ENCODE measurements at regions not wholly inside any gene's neighbourhood (a gene's known extent, or its start where the extent isn't known, plus 50 kb on each side); places are given as distances from the start of the nearest gene placed in this dataset.

DNA sequence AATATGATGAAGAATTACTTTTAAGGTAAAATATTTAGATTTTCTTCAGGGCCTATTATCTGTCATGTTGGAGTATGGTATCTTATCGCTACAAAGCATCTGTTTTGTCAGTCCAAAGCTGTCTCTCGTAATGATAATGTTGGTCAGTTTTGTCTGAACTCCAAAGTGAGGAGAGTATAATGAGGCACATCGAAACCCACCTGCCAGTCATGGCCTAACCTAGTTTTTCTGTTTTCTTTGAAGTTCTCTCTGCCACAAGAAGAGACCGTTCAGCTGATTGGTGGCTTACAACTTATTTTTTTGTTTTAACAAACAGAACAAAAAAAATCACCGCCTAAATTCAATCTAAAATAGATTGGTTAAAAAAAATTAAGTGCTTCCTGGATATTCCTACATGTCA is 1387.9 kb downstream of the RPIA start:
- H2AK5ac ChIP-seq (ENCODE audit: low read depth, low read length): no peak overlapping the region
- H3K9me3 ChIP-seq (ENCODE audit: control insufficient read depth, insufficient read depth, low read length): peaks cover 4% of the 10 kb centered on the region; the same call in 1 of the 2 replicates
- no peaks in the 10 kb centered on the region for H3K9me1 ChIP-seq (ENCODE audit: insufficient read depth, low read length)
- no peak overlapping the region for H2BK15ac ChIP-seq (ENCODE audit: low read depth, low read length)
- no peak overlapping the region for H3K9ac ChIP-seq (ENCODE audit: low read depth, low read length)
- H3K4me2 ChIP-seq (ENCODE audit: low read depth, low read length): no peak overlapping the region
- H2BK20ac ChIP-seq (ENCODE audit: low read depth, low read length): no peak overlapping the region
- H2BK5ac ChIP-seq (ENCODE audit: low read depth, low read length, poor library complexity, severe bottlenecking): no peak overlapping the region
- no peaks in the 10 kb centered on the region for H3K27me3 ChIP-seq (ENCODE audit: control insufficient read depth, insufficient read depth, low read length)
- dilution Hi-C loops (cut with HindIII; ENCODE audit: low sequenced_read_pairs, unreplicated experiment) (no loop called here), intact Hi-C loops (cut with micrococcal nuclease) (no loop called here), in situ Hi-C loops (cut with MboI; ENCODE audit: low sequenced_read_pairs) (no loop called here)
- no peak overlapping the region for H3K4ac ChIP-seq (ENCODE audit: low read depth, low read length)
- ATAC-seq (ENCODE audit: low read depth) (no peak), DNase-seq (no peak)
- H3K4me1 ChIP-seq (ENCODE audit: control insufficient read depth, insufficient read depth, low read length): no peaks in the 10 kb centered on the region
- no peak overlapping the region for H2AFZ ChIP-seq (replicated peaks; ENCODE audit: low read length, poor library complexity)
- no peak overlapping the region for H4K8ac ChIP-seq (ENCODE audit: low read depth in 2 of 2, low read length in 2 of 2)
- ChIA-PET POLR2A (ENCODE audit: unreplicated experiment) (no interaction called here), CTCF (interaction anchor here (0.6 kb wide), 1 partner anchor 10 kb away, joined by 5 read pairs; no protein-coding TSS in a partner anchor)
- no peak overlapping the region for H3K18ac ChIP-seq (ENCODE audit: low read depth, low read length)
- H3K23ac ChIP-seq (ENCODE audit: low read depth, low read length): no peak overlapping the region
- H3K56ac ChIP-seq (ENCODE audit: extremely low read depth, insufficient read depth, low read length): no peak overlapping the region
- H4K91ac ChIP-seq (ENCODE audit: insufficient read depth, low read depth, low read length): no peak overlapping the region
- H3K14ac ChIP-seq (replicated peaks; ENCODE audit: low read depth, low read length): no peak overlapping the region
- no peak overlapping the region for H3K4me3 ChIP-seq (ENCODE audit: insufficient read depth, low read depth, low read length)
- no peaks in the 10 kb centered on the region for H3K36me3 ChIP-seq (ENCODE audit: control insufficient read depth, insufficient read depth, low read length)
- no peak overlapping the region for H2BK120ac ChIP-seq (ENCODE audit: low read depth, low read length)
- no peak overlapping the region for H2AK9ac ChIP-seq (replicated peaks; ENCODE audit: low read depth, low read length, poor library complexity)
- H4K20me1 ChIP-seq (ENCODE audit: insufficient read depth, low read length): no peaks in the 10 kb centered on the region
- no CpG with 5 or more reads among the region's 5 CpGs for WGBS, 2 experiments (ENCODE audit: extremely low coverage in 2 of 2, insufficient read length in 1 of 2)
- H4K5ac ChIP-seq (ENCODE audit: low read depth, low read length): no peak overlapping the region
- H3K79me1 ChIP-seq (ENCODE audit: low read depth in 1 of 2, low read length in 2 of 2): no peaks in the 10 kb centered on the region
- H3K27ac ChIP-seq (ENCODE audit: insufficient read depth, low read length): no peak overlapping the region
- TF ChIP-seq POLR2A (IDR thresholded peaks at IDR 0.05; ENCODE audit: low read depth, low read length): no peak
- no peak for TF ChIP-seq FOS (IDR thresholded peaks at IDR 0.05; ENCODE audit: low read depth, low read length)
- no peak for TF ChIP-seq RFX5 (IDR thresholded peaks at IDR 0.05; ENCODE audit: low read depth, low read length)
- TF ChIP-seq BHLHE40 (IDR thresholded peaks at IDR 0.05; ENCODE audit: low read depth, low read length): no peak
- no peak for TF ChIP-seq MXI1 (IDR thresholded peaks at IDR 0.05; ENCODE audit: borderline replicate concordance, low read depth, low read length)
- TF ChIP-seq, protein P1, sequence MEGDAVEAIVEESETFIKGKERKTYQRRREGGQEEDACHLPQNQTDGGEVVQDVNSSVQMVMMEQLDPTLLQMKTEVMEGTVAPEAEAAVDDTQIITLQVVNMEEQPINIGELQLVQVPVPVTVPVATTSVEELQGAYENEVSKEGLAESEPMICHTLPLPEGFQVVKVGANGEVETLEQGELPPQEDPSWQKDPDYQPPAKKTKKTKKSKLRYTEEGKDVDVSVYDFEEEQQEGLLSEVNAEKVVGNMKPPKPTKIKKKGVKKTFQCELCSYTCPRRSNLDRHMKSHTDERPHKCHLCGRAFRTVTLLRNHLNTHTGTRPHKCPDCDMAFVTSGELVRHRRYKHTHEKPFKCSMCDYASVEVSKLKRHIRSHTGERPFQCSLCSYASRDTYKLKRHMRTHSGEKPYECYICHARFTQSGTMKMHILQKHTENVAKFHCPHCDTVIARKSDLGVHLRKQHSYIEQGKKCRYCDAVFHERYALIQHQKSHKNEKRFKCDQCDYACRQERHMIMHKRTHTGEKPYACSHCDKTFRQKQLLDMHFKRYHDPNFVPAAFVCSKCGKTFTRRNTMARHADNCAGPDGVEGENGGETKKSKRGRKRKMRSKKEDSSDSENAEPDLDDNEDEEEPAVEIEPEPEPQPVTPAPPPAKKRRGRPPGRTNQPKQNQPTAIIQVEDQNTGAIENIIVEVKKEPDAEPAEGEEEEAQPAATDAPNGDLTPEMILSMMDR (conservative IDR thresholded peaks at IDR 0.05; ENCODE audit: low read depth, low read length): no peak
- no peak for TF ChIP-seq MAZ (IDR thresholded peaks at IDR 0.05; ENCODE audit: borderline replicate concordance, low read depth, low read length)
- TF ChIP-seq CEBPB (IDR thresholded peaks at IDR 0.05; ENCODE audit: low read depth, low read length): no peak
- no peak for TF ChIP-seq SMC3 (IDR thresholded peaks at IDR 0.05; ENCODE audit: low read depth, low read length)
- TF ChIP-seq CHD1 (IDR thresholded peaks at IDR 0.05; ENCODE audit: low read depth, low read length): no peak
- no peak for TF ChIP-seq MAFK (IDR thresholded peaks at IDR 0.05; ENCODE audit: low read depth, low read length)
- TF ChIP-seq, protein P2, sequence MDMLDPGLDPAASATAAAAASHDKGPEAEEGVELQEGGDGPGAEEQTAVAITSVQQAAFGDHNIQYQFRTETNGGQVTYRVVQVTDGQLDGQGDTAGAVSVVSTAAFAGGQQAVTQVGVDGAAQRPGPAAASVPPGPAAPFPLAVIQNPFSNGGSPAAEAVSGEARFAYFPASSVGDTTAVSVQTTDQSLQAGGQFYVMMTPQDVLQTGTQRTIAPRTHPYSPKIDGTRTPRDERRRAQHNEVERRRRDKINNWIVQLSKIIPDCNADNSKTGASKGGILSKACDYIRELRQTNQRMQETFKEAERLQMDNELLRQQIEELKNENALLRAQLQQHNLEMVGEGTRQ (IDR thresholded peaks at IDR 0.05; ENCODE audit: low read depth, low read length): no peak
- TF ChIP-seq, protein P3, sequence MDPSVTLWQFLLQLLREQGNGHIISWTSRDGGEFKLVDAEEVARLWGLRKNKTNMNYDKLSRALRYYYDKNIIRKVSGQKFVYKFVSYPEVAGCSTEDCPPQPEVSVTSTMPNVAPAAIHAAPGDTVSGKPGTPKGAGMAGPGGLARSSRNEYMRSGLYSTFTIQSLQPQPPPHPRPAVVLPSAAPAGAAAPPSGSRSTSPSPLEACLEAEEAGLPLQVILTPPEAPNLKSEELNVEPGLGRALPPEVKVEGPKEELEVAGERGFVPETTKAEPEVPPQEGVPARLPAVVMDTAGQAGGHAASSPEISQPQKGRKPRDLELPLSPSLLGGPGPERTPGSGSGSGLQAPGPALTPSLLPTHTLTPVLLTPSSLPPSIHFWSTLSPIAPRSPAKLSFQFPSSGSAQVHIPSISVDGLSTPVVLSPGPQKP (IDR thresholded peaks at IDR 0.05; ENCODE audit: borderline replicate concordance, low read depth, low read length): no peak
- no peak for TF ChIP-seq NFE2L2 (IDR thresholded peaks at IDR 0.05; ENCODE audit: low read depth, low read length)
- TF ChIP-seq RCOR1 (IDR thresholded peaks at IDR 0.05; ENCODE audit: insufficient replicate concordance, low read length): no peak
- TF ChIP-seq RAD21 (IDR thresholded peaks at IDR 0.05; ENCODE audit: low read length): no peak
- no TSS peak for BruUV-seq (replicated peaks)
